G401 (cell line): ENCODE measurements at regions not wholly inside any gene's neighbourhood (a gene's known extent, or its start where the extent isn't known, plus 50 kb on each side); places are given as distances from the start of the nearest gene placed in this dataset.
"Not testable (repeated sequence)": the region's sequence is repeated elsewhere in the genome, so short reads cannot be mapped to it uniquely, and the experiment has no call there.

ENCODE experiments used
- DNase-seq: peaks from one replicate; pipeline ENCODE4 v3.0.0-alpha.2; 2015; ENCODE audit warnings: low spot score
- in situ Hi-C: cut with HindIII; loops from 2 replicates; pipeline ENCODE4 v1.10.0; 2016; ENCODE audit warnings: low sequenced_read_pairs, mixed read lengths

- no peak for DNase-seq
- in situ Hi-C loops, result no loop called here
Measured at GRCh38 chr12:58117201-58117600, 175.8 kb downstream of the ATP23 start.

- in situ Hi-C loops, result no loop called here
Measured at GRCh38 chr12:58117667-58118066, 176.3 kb downstream of the ATP23 start.

GRCh38 chr12:58125761-58126160, 184.4 kb downstream of the ATP23 start:
- DNase-seq, in situ Hi-C loops: not testable (repeated sequence)

More at GRCh38 chr12:58117667-58118066, 176.3 kb downstream of the ATP23 start:
- DNase-seq, result no peak

- in situ Hi-C loops, result no loop called here
- no peak for DNase-seq
Measured at GRCh38 chr12:58131986-58132755, 190.8 kb downstream of the ATP23 start.

GRCh38 chr12:58138424-58138823, 197.1 kb downstream of the ATP23 start:
- in situ Hi-C loops, result no loop called here
- DNase-seq, result no peak

GRCh38 chr12:58139894-58140293, 198.5 kb downstream of the ATP23 start:
- no peak for DNase-seq
- in situ Hi-C loops, result no loop called here

GRCh38 chr12:58140395-58140794, 199.0 kb downstream of the ATP23 start:
- in situ Hi-C loops, result no loop called here
- DNase-seq, result no peak

- DNase-seq, result no peak
- in situ Hi-C loops, result no loop called here
Measured at GRCh38 chr12:58142991-58143390, 201.6 kb downstream of the ATP23 start.

- DNase-seq, result no peak
- in situ Hi-C loops, result no loop called here
Measured at GRCh38 chr12:58143498-58143995, 202.2 kb downstream of the ATP23 start.

- in situ Hi-C loops, result no loop called here
- peak; percentile 63 for DNase-seq
Measured at GRCh38 chr12:58148405-58148804, 207.0 kb downstream of the ATP23 start.

GRCh38 chr12:58148976-58149375, 207.6 kb downstream of the ATP23 start:
- no peak for DNase-seq
- in situ Hi-C loops, result no loop called here

- no peak for DNase-seq
- in situ Hi-C loops, result no loop called here
Measured at GRCh38 chr12:58154359-58154758, 213.0 kb downstream of the ATP23 start.

- in situ Hi-C loops, result no loop called here
- no peak for DNase-seq
Measured at GRCh38 chr12:58156697-58157096, 215.3 kb downstream of the ATP23 start.

GRCh38 chr12:58159941-58160340, 218.6 kb downstream of the ATP23 start:
- in situ Hi-C loops, result no loop called here
- DNase-seq, result no peak

GRCh38 chr12:58161773-58162172, 220.4 kb downstream of the ATP23 start:
- in situ Hi-C loops, result no loop called here

GRCh38 chr12:58163021-58163420, 221.7 kb downstream of the ATP23 start:
- in situ Hi-C loops, result no loop called here
- DNase-seq, result no peak

More at GRCh38 chr12:58161773-58162172, 220.4 kb downstream of the ATP23 start:
- no peak for DNase-seq

- in situ Hi-C loops, result no loop called here
- DNase-seq, result no peak
Measured at GRCh38 chr12:58166643-58167042, 225.3 kb downstream of the ATP23 start.

GRCh38 chr12:58167622-58168021, 226.3 kb downstream of the ATP23 start:
- in situ Hi-C loops, result no loop called here
- no peak for DNase-seq

GRCh38 chr12:58169826-58170225, 228.5 kb downstream of the ATP23 start:
- in situ Hi-C loops, result no loop called here
- no peak for DNase-seq

- DNase-seq, result no peak
- in situ Hi-C loops, result no loop called here
Measured at GRCh38 chr12:58171914-58172313, 230.5 kb downstream of the ATP23 start.

- in situ Hi-C loops, result no loop called here
Measured at GRCh38 chr12:58172433-58173073, 231.2 kb downstream of the ATP23 start.

More at GRCh38 chr12:58172433-58173073, 231.2 kb downstream of the ATP23 start:
- DNase-seq, result no peak
